GM18517 (cell line): ENCODE measurements at regions not wholly inside any gene's neighbourhood (a gene's known extent, or its start where the extent isn't known, plus 50 kb on each side); places are given as distances from the start of the nearest gene placed in this dataset.

ENCODE experiments used
- ATAC-seq: cut with Tn5 transposase; IDR thresholded peaks from one replicate; pipeline ENCODE4 v1.9.1; 2021; ENCODE audit warnings: mild to moderate bottlenecking, moderate library complexity; ENCODE audit not compliant: unreplicated experiment

GRCh38 chr13:67643516-67644055 lies 413.4 kb upstream of the PCDH9 start:
- no peak for ATAC-seq

GRCh38 chr13:67642657-67643056 lies 412.5 kb upstream of the PCDH9 start:
- ATAC-seq: no peak

GRCh38 chr13:67635754-67636153 lies 405.6 kb upstream of the PCDH9 start:
- no peak for ATAC-seq

- no peak for ATAC-seq
These were observed 402.5 kb upstream of the PCDH9 start for GRCh38 chr13:67632590-67632989.

- no peak for ATAC-seq
These were observed 400.5 kb upstream of the PCDH9 start for GRCh38 chr13:67630640-67631039.

- ATAC-seq: no peak
These were observed 393.5 kb upstream of the PCDH9 start for GRCh38 chr13:67623630-67624029.

- no peak for ATAC-seq
These were observed 390.5 kb upstream of the PCDH9 start for GRCh38 chr13:67620665-67621064.

- ATAC-seq: no peak
These were observed 389.9 kb upstream of the PCDH9 start for GRCh38 chr13:67619995-67620380.

- ATAC-seq: no peak
These were observed 389.3 kb upstream of the PCDH9 start for GRCh38 chr13:67619351-67619994.

- no peak for ATAC-seq
These were observed 384.4 kb upstream of the PCDH9 start for GRCh38 chr13:67614579-67614978.

GRCh38 chr13:67614013-67614412 lies 383.9 kb upstream of the PCDH9 start:
- no peak for ATAC-seq

- ATAC-seq: no peak
These were observed 358.5 kb upstream of the PCDH9 start for GRCh38 chr13:67588607-67589006.

GRCh38 chr13:67577361-67577760 lies 347.2 kb upstream of the PCDH9 start:
- ATAC-seq: no peak

- no peak for ATAC-seq
These were observed 344.4 kb upstream of the PCDH9 start for GRCh38 chr13:67574320-67575233.

GRCh38 chr13:67568205-67568604 lies 338.1 kb upstream of the PCDH9 start:
- ATAC-seq: no peak

GRCh38 chr13:67557642-67558241 lies 327.6 kb upstream of the PCDH9 start:
- ATAC-seq: no peak

GRCh38 chr13:67557118-67557517 lies 327.0 kb upstream of the PCDH9 start:
- no peak for ATAC-seq

GRCh38 chr13:67554746-67555452 lies 324.8 kb upstream of the PCDH9 start:
- ATAC-seq: no peak

GRCh38 chr13:67554286-67554685 lies 324.1 kb upstream of the PCDH9 start:
- ATAC-seq: no peak

GRCh38 chr13:67549331-67549730 lies 319.2 kb upstream of the PCDH9 start:
- ATAC-seq: no peak

- no peak for ATAC-seq
These were observed 308.8 kb upstream of the PCDH9 start for GRCh38 chr13:67538906-67539305.
